AG09319 (cell line): ENCODE measurements at regions not wholly inside any gene's neighbourhood (a gene's known extent, or its start where the extent isn't known, plus 50 kb on each side); places are given as distances from the start of the nearest gene placed in this dataset.

Source experiments
- DNase-seq: peaks from one replicate; pipeline ENCODE4 v3.0.0-alpha.2; 2010; ENCODE audit warnings: low read depth; ENCODE audit errors: extremely low read depth
- CTCF ChIP-seq: IDR thresholded peaks from 2 replicates; pipeline ENCODE4 v1.5.1; 2011; ENCODE audit warnings: low read depth, mild to moderate bottlenecking, inconsistent platforms, low read length, moderate library complexity

DNA sequence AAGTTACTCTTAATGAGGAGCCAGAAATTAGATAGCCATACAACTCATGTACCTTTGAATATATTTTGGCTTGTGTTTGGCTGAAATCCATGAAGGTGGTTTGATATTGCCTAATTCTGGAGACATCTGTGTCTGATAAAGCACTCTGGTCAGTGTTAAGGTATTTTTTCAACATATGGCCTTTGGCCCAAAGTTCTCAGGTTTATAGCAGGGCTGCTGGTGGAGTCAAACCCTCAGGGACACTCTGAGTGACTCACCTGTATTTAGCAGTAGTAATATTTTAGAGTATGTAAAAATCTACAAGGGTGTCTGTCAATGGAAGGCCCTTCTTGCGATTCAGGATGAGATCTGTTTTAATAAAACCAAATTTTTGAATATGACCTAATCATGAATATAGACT lies 666.5 kb downstream of the SLC4A3 start:
- TF ChIP-seq CTCF: no peak
- no peak for DNase-seq

DNA sequence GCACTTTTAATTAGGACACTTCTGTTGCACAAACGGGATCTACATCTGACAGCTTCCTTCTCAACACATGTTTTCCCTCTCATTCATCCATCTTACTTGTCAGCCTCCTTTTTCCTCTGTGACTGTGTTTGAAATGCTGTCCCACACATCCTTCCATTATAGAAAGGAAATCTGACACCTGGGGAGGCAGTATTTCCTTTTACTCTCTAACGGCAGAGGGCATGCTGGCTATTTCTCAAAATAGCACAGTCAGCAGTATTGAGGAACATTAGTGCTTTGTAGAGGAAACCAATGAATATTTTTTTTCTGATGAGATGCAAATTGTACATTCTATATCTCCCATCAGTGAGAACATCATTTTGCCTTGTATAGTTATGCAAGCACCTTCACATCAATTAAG lies 668.7 kb downstream of the SLC4A3 start:
- no peak; the same call in 1 of the 2 replicates for TF ChIP-seq CTCF
- no peak for DNase-seq

DNA sequence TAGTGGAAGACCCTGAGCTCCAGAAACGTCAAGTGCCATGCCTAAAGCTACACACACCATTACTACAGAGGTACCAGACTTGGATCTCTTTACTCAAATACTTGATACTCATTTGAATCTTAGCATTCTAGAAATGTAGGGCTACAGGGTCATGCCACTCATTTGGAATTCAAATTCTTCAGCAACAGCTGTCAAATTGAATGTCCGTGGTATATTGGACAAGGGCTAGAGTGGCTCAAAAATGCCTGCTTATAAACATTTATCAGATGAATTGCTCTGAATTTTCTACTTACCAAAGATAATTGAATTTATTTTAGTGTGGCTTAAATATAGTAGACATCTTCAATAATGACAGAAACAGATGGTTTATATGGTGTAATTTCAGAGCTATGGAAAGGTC lies 669.7 kb downstream of the SLC4A3 start:
- no peak for DNase-seq
- no peak for TF ChIP-seq CTCF

- DNase-seq: peak; percentile 36
Observed at GRCh38 chr2:220300806-220301205, 673.4 kb downstream of the SLC4A3 start.

GRCh38 chr2:220302756-220303155 lies 675.3 kb downstream of the SLC4A3 start:
- no peak for DNase-seq
- TF ChIP-seq CTCF: no peak

More at GRCh38 chr2:220300806-220301205, 673.4 kb downstream of the SLC4A3 start:
- no peak for TF ChIP-seq CTCF

DNA sequence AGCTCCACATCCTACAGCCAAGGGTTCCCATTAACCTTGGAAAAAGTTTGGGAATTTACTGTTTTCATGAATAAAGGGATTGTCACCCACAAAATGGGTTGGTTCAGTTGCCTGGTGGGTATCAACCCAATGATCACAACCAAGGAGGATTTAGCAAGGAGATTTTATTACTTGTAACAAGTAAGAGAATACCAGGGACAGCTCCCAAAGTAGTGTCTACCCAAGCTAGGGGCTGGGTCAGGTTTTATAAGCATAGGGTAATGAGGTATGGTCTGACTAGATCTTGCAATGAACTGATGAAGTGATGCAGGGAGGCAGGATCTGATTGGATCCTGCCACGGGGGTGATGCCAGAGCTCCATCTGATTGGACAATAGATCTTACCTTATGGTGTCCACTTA lies 681.8 kb downstream of the SLC4A3 start:
- TF ChIP-seq CTCF: no peak
- DNase-seq: no peak

- no peak for DNase-seq
- no peak for TF ChIP-seq CTCF
Observed at GRCh38 chr2:220310451-220310861, 683.0 kb downstream of the SLC4A3 start.
